B cell (primary cell): ENCODE measurements at regions not wholly inside any gene's neighbourhood (a gene's known extent, or its start where the extent isn't known, plus 50 kb on each side); places are given as distances from the start of the nearest gene placed in this dataset.
"Not testable (repeated sequence)": the region's sequence is repeated elsewhere in the genome, so short reads cannot be mapped to it uniquely, and the experiment has no call there.

Source experiments
- ATAC-seq: fragments of 200-7000 bp; cut with Tn5 transposase; one replicate; pipeline ENCODE4 v1.10.0; 2021; ENCODE audit warnings: low read depth, mild to moderate bottlenecking, moderate number of reproducible peaks, moderate library complexity
- CTCF ChIA-PET: fragments of 350-600 bp; sonication (Branson Sonifier 250); formaldehyde crosslinking; loops from one replicate; lab custom pipeline; 2021; ENCODE audit warnings: antibody characterized with exemption, inconsistent platforms; lab: Charles Lee
- POLR2A ChIA-PET: fragments of 350-600 bp; sonication (Branson Sonifier 250); formaldehyde crosslinking; loops from one replicate; lab custom pipeline; 2021; ENCODE audit warnings: antibody characterized with exemption; lab: Charles Lee
- DNase-seq: peaks from one replicate; pipeline ENCODE4 v3.0.0; 2013
- H2AFZ ChIP-seq: 2 replicates; pipeline ENCODE4 v1.6.1; 2012; ENCODE audit warnings: mild to moderate bottlenecking, low read depth, low read length; ENCODE audit not compliant: insufficient read depth, poor library complexity, severe bottlenecking
- H3K27ac ChIP-seq, 2 donors: 1 replicate in 1 of 2; 2 replicates in 1 of 2; pipeline ENCODE4 v1.5.1; 2012 to 2013; ENCODE audit warnings: low read length in 2 of 2, mild to moderate bottlenecking in 2 of 2, moderate library complexity in 1 of 2
- H3K27me3 ChIP-seq, 4 experiments: fragments of 200-600 bp in 1 of 4; sonication (generic) in 1 of 4; replicated peaks in 1 of 4; 1 replicate in 2 of 4; 2 replicates in 2 of 4; pipeline versions ENCODE4 v1.6.1 to v1.7.0; 2013 to 2016; ENCODE audit warnings: low read length in 3 of 4, mild to moderate bottlenecking in 2 of 4, mixed read lengths in 1 of 4, moderate library complexity in 1 of 4; ENCODE audit not compliant: insufficient read depth in 4 of 4, control insufficient read depth in 3 of 4; ENCODE audit errors: control extremely low read depth in 1 of 4
- H3K36me3 ChIP-seq, 2 experiments: replicated peaks in 1 of 2; 1 replicate in 1 of 2; 2 replicates in 1 of 2; pipeline versions ENCODE4 v1.6.1 to v1.7.1; 2013; ENCODE audit warnings: low read length in 1 of 2; ENCODE audit not compliant: insufficient read depth in 2 of 2, control insufficient read depth in 1 of 2; ENCODE audit errors: control extremely low read depth in 1 of 2, extremely low read depth in 1 of 2
- H3K4me1 ChIP-seq, 2 donors: fragments of 200-600 bp in 1 of 2; sonication (generic) in 1 of 2; 1 replicate in 1 of 2; 2 replicates in 1 of 2; pipeline versions ENCODE4 v1.5.1 to v1.6.1; 2013 to 2017; ENCODE audit warnings: low read length in 2 of 2; ENCODE audit not compliant: control insufficient read depth in 2 of 2, insufficient read depth in 2 of 2
- H3K4me2 ChIP-seq: replicated peaks from 2 replicates; pipeline ENCODE3; 2012; ENCODE audit warnings: mild to moderate bottlenecking, low read depth, low read length; ENCODE audit not compliant: poor library complexity, severe bottlenecking
- H3K4me3 ChIP-seq, 5 experiments: fragments of 200-600 bp in 1 of 5; sonication (generic) in 1 of 5; 1 replicate in 3 of 5; 2 replicates in 2 of 5; pipeline versions ENCODE4 v1.5.1 to v1.7.0; 2011 to 2016; ENCODE audit warnings: low read length in 4 of 5, mild to moderate bottlenecking in 4 of 5, low read depth in 2 of 5, control low read depth in 1 of 5, moderate library complexity in 1 of 5; ENCODE audit not compliant: insufficient read depth in 1 of 5; ENCODE audit errors: control extremely low read depth in 1 of 5, extremely low read depth in 1 of 5
- H3K79me2 ChIP-seq: fragments of 200-600 bp; sonication (generic); one replicate; pipeline ENCODE4 v1.6.0; 2016; ENCODE audit warnings: low read length; ENCODE audit not compliant: control insufficient read depth, insufficient read depth
- H3K9ac ChIP-seq: fragments of 200-600 bp; sonication (generic); 2 replicates; pipeline ENCODE4 v1.6.1; 2017; ENCODE audit warnings: mild to moderate bottlenecking, low read length, moderate library complexity
- H3K9me3 ChIP-seq, 3 donors: one replicate each; pipeline versions ENCODE4 v1.6.1 to v1.7.1; 2013; ENCODE audit warnings: low read length in 2 of 3; ENCODE audit not compliant: control insufficient read depth in 2 of 3, insufficient read depth in 1 of 3; ENCODE audit errors: control extremely low read depth in 1 of 3
- H4K20me1 ChIP-seq: 2 replicates; pipeline ENCODE4 v1.6.0; 2012; ENCODE audit warnings: mild to moderate bottlenecking, low read length; ENCODE audit not compliant: insufficient read depth, control insufficient read depth, poor library complexity, severe bottlenecking
- H3K27ac Mint-ChIP-seq: one replicate; pipeline ENCODE4 v1.8.0; 2021; ENCODE audit warnings: mixed read lengths
- H3K27me3 Mint-ChIP-seq: one replicate; pipeline ENCODE4 v1.8.0; 2021; ENCODE audit warnings: mixed read lengths
- H3K4me1 Mint-ChIP-seq: one replicate; pipeline ENCODE4 v1.8.0; 2021; ENCODE audit warnings: mixed read lengths
- H3K4me3 Mint-ChIP-seq: one replicate; pipeline ENCODE4 v1.8.0; 2021; ENCODE audit warnings: mixed read lengths
- H3K9me3 Mint-ChIP-seq: one replicate; pipeline ENCODE4 v1.8.0; 2022; ENCODE audit warnings: mixed read lengths; ENCODE audit not compliant: insufficient read depth
- EZH2 ChIP-seq: IDR thresholded peaks from 2 replicates; pipeline ENCODE4 v1.6.1; 2012; ENCODE audit warnings: borderline replicate concordance, low read depth, mild to moderate bottlenecking, moderate library complexity, low read length; ENCODE audit not compliant: insufficient read depth, poor library complexity, severe bottlenecking
- WGBS: methylation state at CpG from one replicate; pipeline ENCODE4 v1.1.5; 2013; ENCODE audit warnings: missing lambda C conversion rate; ENCODE audit not compliant: insufficient coverage; 5-methylcytosine and 5-hydroxymethylcytosine counted together
- intact Hi-C: fragments of 100-400 bp; cut with micrococcal nuclease; formaldehyde crosslinking; loops from one replicate; pipeline ENCODE4 v1.10.0; 2022
- TF ChIP-seq, protein P1 (sequence below): fragments of 200-600 bp; IDR thresholded peaks from one replicate; pipeline ENCODE4 v1.8.0; 2022; ENCODE audit warnings: antibody characterized with exemption, mild to moderate bottlenecking

- TF ChIP-seq EZH2: no peak
- TF ChIP-seq, protein P1, sequence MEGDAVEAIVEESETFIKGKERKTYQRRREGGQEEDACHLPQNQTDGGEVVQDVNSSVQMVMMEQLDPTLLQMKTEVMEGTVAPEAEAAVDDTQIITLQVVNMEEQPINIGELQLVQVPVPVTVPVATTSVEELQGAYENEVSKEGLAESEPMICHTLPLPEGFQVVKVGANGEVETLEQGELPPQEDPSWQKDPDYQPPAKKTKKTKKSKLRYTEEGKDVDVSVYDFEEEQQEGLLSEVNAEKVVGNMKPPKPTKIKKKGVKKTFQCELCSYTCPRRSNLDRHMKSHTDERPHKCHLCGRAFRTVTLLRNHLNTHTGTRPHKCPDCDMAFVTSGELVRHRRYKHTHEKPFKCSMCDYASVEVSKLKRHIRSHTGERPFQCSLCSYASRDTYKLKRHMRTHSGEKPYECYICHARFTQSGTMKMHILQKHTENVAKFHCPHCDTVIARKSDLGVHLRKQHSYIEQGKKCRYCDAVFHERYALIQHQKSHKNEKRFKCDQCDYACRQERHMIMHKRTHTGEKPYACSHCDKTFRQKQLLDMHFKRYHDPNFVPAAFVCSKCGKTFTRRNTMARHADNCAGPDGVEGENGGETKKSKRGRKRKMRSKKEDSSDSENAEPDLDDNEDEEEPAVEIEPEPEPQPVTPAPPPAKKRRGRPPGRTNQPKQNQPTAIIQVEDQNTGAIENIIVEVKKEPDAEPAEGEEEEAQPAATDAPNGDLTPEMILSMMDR: no peak
- H3K9me3 Mint-ChIP-seq: no peaks in the 10 kb centered on the region
- intact Hi-C loops: no loop called here
- Histone ChIP-seq H3K4me2 (no peak overlapping the region), H4K20me1 (no peaks in the 10 kb centered on the region), H3K36me3 (no peaks in the 10 kb centered on the region), H3K27ac (no peak overlapping the region), H3K79me2 (no peaks in the 10 kb centered on the region), H3K9me3 (peaks cover 0 to 2% (median 0%) of the 10 kb centered on the region in 3 donors), H3K4me3 (no peak overlapping the region), H3K27me3 (peaks cover 0 to 4% (median 0%) of the 10 kb centered on the region in 4 experiments), H3K4me1 (no peaks in the 10 kb centered on the region), H3K9ac (no peak overlapping the region), H2AFZ (no peak overlapping the region)
- no peak overlapping the region for H3K27ac Mint-ChIP-seq
- ATAC-seq (no peak), DNase-seq (no peak)
- ChIA-PET CTCF (no interaction called here), POLR2A (no interaction called here)
- H3K4me3 Mint-ChIP-seq: no peak overlapping the region
- H3K4me1 Mint-ChIP-seq: no peaks in the 10 kb centered on the region
- H3K27me3 Mint-ChIP-seq: peaks cover 15% of the 10 kb centered on the region
- WGBS: 49% methylated on average over 6 of the region's 8 CpGs
Measured at GRCh38 chr20:56752274-56752673, 123.2 kb downstream of the TFAP2C start.

DNA sequence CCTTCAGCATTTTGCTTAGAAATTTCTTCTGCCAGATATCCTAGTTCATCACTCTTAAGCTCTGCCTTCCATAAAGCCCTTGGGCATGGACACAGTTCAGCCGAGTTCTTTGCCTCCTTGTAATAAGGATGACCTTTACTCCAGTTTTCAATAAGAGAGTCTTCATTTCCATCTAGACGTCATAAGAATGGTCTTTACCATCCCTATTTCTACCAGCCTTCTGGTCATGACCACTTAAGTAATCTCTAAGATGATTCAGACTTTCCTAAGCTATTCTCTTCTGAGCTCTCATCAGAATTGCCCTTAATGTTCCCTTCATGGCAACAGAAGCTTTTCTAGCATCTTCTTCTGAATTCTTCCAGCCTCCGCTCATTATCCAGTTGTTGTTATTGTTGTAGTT is 126.1 kb downstream of the TFAP2C start:
- CTCF ChIA-PET: no interaction called here
- peaks cover 0 to 4% (median 0%) of the 10 kb centered on the region in 4 experiments for H3K27me3 ChIP-seq
- ATAC-seq (no peak), DNase-seq (no peak)
- H3K4me1 Mint-ChIP-seq: no peaks in the 10 kb centered on the region
- WGBS: 100% methylated on average over 2 of the region's 3 CpGs
- POLR2A ChIA-PET: no interaction called here
- no peak overlapping the region for H3K27ac Mint-ChIP-seq
- no peak overlapping the region for H2AFZ ChIP-seq
- H3K4me3 ChIP-seq: no peak overlapping the region
- TF ChIP-seq, protein P1: no peak
- TF ChIP-seq EZH2: no peak
- H3K27me3 Mint-ChIP-seq: peaks cover 3% of the 10 kb centered on the region
- peaks cover 0 to 6% (median 0%) of the 10 kb centered on the region in 3 donors for H3K9me3 ChIP-seq
- no peak overlapping the region for H3K4me2 ChIP-seq
- H3K9me3 Mint-ChIP-seq: peaks cover 3% of the 10 kb centered on the region
- no peak overlapping the region for H3K9ac ChIP-seq
- intact Hi-C loops: no loop called here
- H3K36me3 ChIP-seq: no peaks in the 10 kb centered on the region
- no peak overlapping the region for H3K27ac ChIP-seq
- no peaks in the 10 kb centered on the region for H3K4me1 ChIP-seq
- no peaks in the 10 kb centered on the region for H3K79me2 ChIP-seq
- H3K4me3 Mint-ChIP-seq: no peak overlapping the region
- no peaks in the 10 kb centered on the region for H4K20me1 ChIP-seq

DNA sequence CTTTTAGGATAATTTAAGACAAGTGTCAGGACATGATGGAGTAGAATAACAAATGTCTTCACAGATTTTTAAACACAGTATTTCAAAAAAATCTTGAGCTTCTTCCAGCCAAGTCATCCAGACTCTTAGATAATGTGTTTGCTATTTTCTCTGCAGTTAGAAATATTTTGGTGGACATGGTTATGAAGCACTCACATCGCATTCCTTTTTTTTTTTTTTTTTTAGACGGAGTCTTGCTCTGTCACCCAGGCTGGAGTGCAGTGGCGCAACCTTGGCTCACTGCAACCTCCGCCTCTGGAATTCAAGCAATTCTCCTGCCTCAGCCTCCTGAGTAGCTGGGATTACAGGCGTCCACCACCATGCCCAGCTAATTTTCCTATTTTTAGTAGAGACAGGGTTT is 127.6 kb downstream of the TFAP2C start:
- H3K27me3 ChIP-seq, H3K36me3 ChIP-seq, H3K9ac ChIP-seq, POLR2A ChIA-PET, H2AFZ ChIP-seq, H3K4me3 Mint-ChIP-seq, H3K4me1 ChIP-seq, H3K9me3 ChIP-seq, DNase-seq, H3K4me1 Mint-ChIP-seq, CTCF ChIA-PET, H3K4me3 ChIP-seq, H3K27ac ChIP-seq, H3K27me3 Mint-ChIP-seq, H4K20me1 ChIP-seq, H3K79me2 ChIP-seq, ATAC-seq, H3K27ac Mint-ChIP-seq, H3K4me2 ChIP-seq, H3K9me3 Mint-ChIP-seq, intact Hi-C loops: not testable (repeated sequence)
- 92% methylated on average over 2 of the region's 5 CpGs for WGBS
